D721Med (cell line): ENCODE measurements at regions not wholly inside any gene's neighbourhood (a gene's known extent, or its start where the extent isn't known, plus 50 kb on each side); places are given as distances from the start of the nearest gene placed in this dataset.
A peak's percentile ranks its signal among the peaks of the same experiment; 100 is the strongest.

Source experiments
- DNase-seq: peaks from one replicate; pipeline ENCODE4 v3.0.0; 2011; ENCODE audit warnings: low spot score; ENCODE audit not compliant: insufficient read length
- FAIRE-seq: peaks from 2 replicates; lab custom pipeline; 2011; peaks lifted over from hg19 to GRCh38; lab: Jason Lieb, UNC
- TF ChIP-seq, protein P1 (sequence below): IDR thresholded peaks from 2 replicates; pipeline ENCODE4 v1.5.1; 2012; ENCODE audit warnings: mild to moderate bottlenecking, control low read depth; ENCODE audit not compliant: insufficient read depth; ENCODE audit errors: missing control alignments

DNA sequence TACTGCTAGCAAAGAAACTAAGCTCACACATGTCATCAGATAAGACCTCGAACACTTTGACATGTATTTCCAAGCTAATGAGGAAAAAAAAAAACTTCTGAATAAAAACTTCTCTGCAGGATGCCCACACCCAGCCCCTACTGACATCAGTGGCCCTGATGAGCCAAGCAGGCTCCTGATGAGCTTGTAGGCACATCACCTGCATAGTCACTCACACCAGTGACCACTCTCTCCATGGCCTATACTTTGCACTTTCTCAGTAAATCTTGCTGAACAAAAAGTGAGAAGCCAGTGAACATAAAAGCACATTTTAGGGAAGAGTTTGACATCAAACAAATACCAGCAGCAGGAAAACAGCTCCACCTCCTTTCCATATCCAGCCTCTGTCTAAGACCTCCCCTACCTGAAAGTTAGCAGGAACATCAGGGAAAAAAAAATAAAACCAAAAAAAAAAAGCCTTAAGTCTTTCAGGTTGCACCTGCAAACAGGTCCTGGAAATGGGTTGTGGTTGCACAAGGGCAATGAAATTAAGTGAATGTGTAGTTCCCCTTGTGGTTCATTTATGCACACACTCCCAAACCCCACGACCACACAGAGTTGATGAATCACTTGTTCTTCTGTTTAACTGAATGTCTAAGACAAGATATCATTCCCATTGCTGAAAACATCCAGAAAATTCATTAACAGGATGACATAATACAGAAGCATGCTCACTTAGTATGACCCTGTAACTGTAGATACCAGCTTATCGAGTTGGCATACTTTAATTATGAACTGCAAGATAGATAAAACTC, 205.2 kb upstream of the PDE1C start:
- TF ChIP-seq, protein P1, sequence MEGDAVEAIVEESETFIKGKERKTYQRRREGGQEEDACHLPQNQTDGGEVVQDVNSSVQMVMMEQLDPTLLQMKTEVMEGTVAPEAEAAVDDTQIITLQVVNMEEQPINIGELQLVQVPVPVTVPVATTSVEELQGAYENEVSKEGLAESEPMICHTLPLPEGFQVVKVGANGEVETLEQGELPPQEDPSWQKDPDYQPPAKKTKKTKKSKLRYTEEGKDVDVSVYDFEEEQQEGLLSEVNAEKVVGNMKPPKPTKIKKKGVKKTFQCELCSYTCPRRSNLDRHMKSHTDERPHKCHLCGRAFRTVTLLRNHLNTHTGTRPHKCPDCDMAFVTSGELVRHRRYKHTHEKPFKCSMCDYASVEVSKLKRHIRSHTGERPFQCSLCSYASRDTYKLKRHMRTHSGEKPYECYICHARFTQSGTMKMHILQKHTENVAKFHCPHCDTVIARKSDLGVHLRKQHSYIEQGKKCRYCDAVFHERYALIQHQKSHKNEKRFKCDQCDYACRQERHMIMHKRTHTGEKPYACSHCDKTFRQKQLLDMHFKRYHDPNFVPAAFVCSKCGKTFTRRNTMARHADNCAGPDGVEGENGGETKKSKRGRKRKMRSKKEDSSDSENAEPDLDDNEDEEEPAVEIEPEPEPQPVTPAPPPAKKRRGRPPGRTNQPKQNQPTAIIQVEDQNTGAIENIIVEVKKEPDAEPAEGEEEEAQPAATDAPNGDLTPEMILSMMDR: no peak
- DNase-seq (no peak), FAIRE-seq (no peak)

DNA sequence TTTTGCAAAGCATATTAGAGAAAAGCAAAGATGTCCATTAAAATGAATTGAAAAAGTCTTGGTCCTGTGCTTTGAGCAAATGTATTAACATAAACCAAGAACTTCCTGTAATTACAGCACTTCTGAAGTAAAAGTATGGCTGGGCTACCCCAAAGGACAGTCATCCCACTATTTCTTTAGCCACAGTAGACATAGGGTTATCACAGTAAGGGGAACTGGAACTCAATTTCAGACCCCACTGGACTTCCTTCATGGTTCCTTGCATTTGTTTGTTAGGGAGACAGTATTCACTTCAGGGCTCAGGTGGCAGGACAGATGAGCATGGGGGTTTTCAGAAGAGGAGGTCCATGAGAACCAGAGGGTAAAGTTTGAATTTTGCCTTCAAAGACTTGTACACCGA, 203.1 kb upstream of the PDE1C start:
- DNase-seq: no peak
- TF ChIP-seq, protein P1: no peak
- FAIRE-seq: no peak

DNA sequence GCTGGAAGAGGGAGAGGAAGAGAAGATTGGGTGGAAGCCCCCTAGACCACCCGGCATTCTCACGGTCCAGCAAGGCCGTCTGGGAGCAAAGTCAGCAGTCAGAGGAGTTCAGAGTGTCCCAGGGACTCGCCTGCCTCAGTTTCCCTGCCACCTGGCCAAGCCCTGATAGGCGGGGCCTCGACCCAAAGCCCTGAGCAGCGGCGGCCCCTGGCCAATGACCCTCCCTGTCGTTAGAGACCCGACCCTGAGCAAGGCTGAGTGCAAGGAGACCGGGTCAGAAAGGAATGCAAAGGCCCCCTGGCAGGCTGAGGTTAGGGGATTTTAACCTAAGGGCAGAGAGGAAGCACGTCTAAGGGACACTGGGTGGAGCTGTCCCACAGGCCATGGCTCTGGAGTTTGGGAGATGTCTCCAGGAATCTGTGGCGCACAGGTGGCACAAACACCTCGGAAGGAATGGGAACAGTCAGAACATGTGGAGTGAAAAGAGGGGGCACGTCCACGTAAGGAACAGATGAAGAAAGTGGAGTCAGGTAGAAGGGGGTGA, 196.8 kb upstream of the PDE1C start:
- DNase-seq (no peak), FAIRE-seq (no peak)
- TF ChIP-seq, protein P1: peak; percentile 14

DNA sequence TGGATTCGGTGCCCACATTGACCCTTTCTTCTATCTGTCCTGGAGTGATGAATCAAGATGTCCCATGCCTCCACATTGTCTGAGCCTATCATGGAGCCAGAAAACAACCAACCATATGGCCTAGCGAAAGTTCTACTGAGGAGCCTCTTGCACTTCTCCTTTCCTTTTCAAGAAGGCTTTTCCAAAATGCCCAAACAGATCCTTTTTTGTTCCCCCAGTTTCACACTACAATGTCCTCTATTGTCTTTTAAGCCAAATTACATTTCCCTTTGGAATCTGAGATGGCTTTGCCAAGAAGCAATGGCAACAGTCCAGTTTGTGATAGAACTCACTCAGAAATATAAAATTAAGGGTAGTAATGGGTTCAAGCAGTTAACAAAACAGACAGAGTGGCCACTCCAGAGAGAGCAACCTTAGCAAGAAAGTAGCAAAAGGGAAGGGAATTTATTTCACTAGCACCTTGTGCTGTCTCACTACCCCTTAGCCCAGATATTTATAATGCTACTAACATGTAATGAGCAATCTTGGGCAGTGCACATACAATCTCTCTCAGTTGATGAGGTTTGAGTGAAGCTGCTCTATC, 194.6 kb upstream of the PDE1C start:
- TF ChIP-seq, protein P1: no peak
- DNase-seq (no peak), FAIRE-seq (no peak)

DNA sequence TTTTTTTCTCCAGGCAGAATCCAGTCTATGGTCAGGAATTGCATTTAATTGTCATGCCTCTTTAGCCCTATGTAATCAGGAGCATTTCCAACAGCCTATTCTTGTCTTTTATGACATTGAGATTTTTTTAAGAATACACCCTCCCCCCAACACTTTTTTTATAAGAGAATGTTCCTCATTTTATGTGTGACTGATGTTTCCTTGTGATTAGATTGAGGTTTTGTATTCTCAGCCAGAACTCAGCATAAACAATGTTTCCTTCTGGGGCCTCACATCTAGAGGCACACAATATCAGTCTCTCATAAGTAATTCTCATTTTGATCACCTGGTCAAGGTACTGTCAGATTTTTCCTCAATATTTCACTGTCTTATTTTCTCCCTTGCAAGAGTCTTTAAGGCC, 193.4 kb upstream of the PDE1C start:
- DNase-seq: no peak
- no peak for FAIRE-seq
- TF ChIP-seq, protein P1: no peak

DNA sequence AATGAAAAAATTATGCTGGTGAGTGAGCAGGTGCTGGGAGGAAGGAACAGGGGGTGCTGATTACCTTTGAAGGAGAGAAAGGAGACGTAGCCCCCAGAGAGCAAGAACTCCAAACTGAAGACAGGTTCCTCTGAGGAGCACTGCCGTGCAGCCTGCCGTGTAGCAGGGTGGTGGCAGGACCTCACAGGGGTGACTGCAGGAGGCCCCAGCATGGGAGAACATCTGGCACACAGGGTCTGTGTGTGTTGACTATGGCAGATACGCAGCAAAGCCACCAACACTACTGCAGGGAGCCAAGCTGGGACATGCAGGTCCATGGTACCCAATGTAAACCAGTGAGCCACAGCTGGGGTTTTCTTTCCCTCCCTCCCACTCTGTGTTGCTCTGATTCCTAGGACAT, 192.1 kb upstream of the PDE1C start:
- TF ChIP-seq, protein P1: no peak
- FAIRE-seq (no peak), DNase-seq (no peak)
